Kidney (tissue), 13 donors: ENCODE measurements at regions not wholly inside any gene's neighbourhood (a gene's known extent, or its start where the extent isn't known, plus 50 kb on each side); places are given as distances from the start of the nearest gene placed in this dataset.
A peak's percentile ranks its signal among the peaks of the same experiment; 100 is the strongest.

ENCODE experiments used
- DNase-seq, 5 donors: peaks; one replicate each; pipeline ENCODE4 v3.0.0-alpha.2; 2013 to 2020
- FAIRE-seq: peaks from 2 replicates; lab custom pipeline; 2012; peaks lifted over from hg19 to GRCh38; lab: Jason Lieb, UNC
- H3K27ac ChIP-seq, 2 donors: one replicate each; pipeline ENCODE4 v1.7.0; 2013; ENCODE audit warnings: low read depth in 2 of 2, low read length in 2 of 2, inconsistent platforms in 1 of 2
- H3K27me3 ChIP-seq: one replicate; pipeline ENCODE4 v1.7.1; 2013; ENCODE audit warnings: low read length, inconsistent platforms; ENCODE audit not compliant: control insufficient read depth, insufficient read depth
- H3K36me3 ChIP-seq, 3 donors: one replicate each; pipeline versions ENCODE4 v1.7.0 to v1.7.1; 2013; ENCODE audit warnings: low read length in 3 of 3, control low read depth in 1 of 3, inconsistent platforms in 1 of 3; ENCODE audit not compliant: insufficient read depth in 3 of 3, control insufficient read depth in 2 of 3
- H3K4me1 ChIP-seq, 3 donors: one replicate each; pipeline versions ENCODE4 v1.7.0 to v1.7.1; 2013; ENCODE audit warnings: low read length in 3 of 3, inconsistent platforms in 1 of 3, low read depth in 1 of 3; ENCODE audit not compliant: control insufficient read depth in 2 of 3, insufficient read depth in 2 of 3
- H3K4me3 ChIP-seq, 3 donors: one replicate each; pipeline versions ENCODE4 v1.7.0 to v1.8.1; 2013; ENCODE audit warnings: low read length in 3 of 3, control low read depth in 1 of 3, inconsistent platforms in 1 of 3
- H3K9ac ChIP-seq, 3 donors: one replicate each; pipeline versions ENCODE4 v1.7.0 to v1.7.1; 2013; ENCODE audit warnings: low read length in 3 of 3, control low read depth in 1 of 3, inconsistent platforms in 1 of 3
- H3K9me3 ChIP-seq, 3 donors: one replicate each; pipeline versions ENCODE4 v1.7.0 to v1.7.1; 2013; ENCODE audit warnings: low read length in 3 of 3, control low read depth in 1 of 3, inconsistent platforms in 1 of 3; ENCODE audit not compliant: control insufficient read depth in 2 of 3, insufficient read depth in 1 of 3
- CTCF ChIP-seq: IDR thresholded peaks from 3 replicates; pipeline ENCODE4 v1.5.1; 2012; ENCODE audit warnings: mild to moderate bottlenecking, moderate library complexity, borderline replicate concordance; ENCODE audit not compliant: insufficient read depth; ENCODE audit errors: extremely low read depth
- intact Hi-C: fragments of 100-400 bp; cut with DNase I; formaldehyde crosslinking; loops from one replicate; pipeline ENCODE4 v1.11.1; 2022
- donor health status: control.
- donor health status: control.
- donor health status: control.
- donor health status: control.
- donor health status: control.
- donor health status: DM: yes; HTN: yes; CAD: no.
- donor health status: Normal renal cell carcinoma (clear cell type).

- Histone ChIP-seq H3K9ac (no peak overlapping the region), H3K27me3 (no peaks in the 10 kb centered on the region), H3K9me3 (no peaks in the 10 kb centered on the region), H3K4me1 (no peaks in the 10 kb centered on the region), H3K4me3 (no peak overlapping the region), H3K36me3 (no peaks in the 10 kb centered on the region), H3K27ac (no peak overlapping the region)
- intact Hi-C loops, result no loop called here
- FAIRE-seq, result no peak
- TF ChIP-seq CTCF, result no peak
- peak in 1 of 5 donors; percentile 22 for DNase-seq
Observed at GRCh38 chr5:17816505-17816904, 182.2 kb downstream of the TAF11L14 start.

- Histone ChIP-seq H3K9ac (no peak overlapping the region), H3K36me3 (no peaks in the 10 kb centered on the region), H3K9me3 (no peaks in the 10 kb centered on the region), H3K27me3 (no peaks in the 10 kb centered on the region), H3K4me3 (no peak overlapping the region), H3K4me1 (no peaks in the 10 kb centered on the region), H3K27ac (no peak overlapping the region)
- DNase-seq (no peak), FAIRE-seq (no peak)
- TF ChIP-seq CTCF, result no peak
- intact Hi-C loops, result no loop called here
Observed at GRCh38 chr5:17816944-17817343, 182.7 kb downstream of the TAF11L14 start.

GRCh38 chr5:17817990-17818389 lies 183.7 kb downstream of the TAF11L14 start:
- Histone ChIP-seq H3K27ac (no peak overlapping the region), H3K36me3 (no peaks in the 10 kb centered on the region), H3K9ac (no peak overlapping the region), H3K4me3 (no peak overlapping the region), H3K9me3 (no peaks in the 10 kb centered on the region), H3K27me3 (no peaks in the 10 kb centered on the region), H3K4me1 (no peaks in the 10 kb centered on the region)
- intact Hi-C loops, result no loop called here
- DNase-seq, result no peak
- no peak for FAIRE-seq
- no peak for TF ChIP-seq CTCF

GRCh38 chr5:17819783-17820182 lies 185.5 kb downstream of the TAF11L14 start:
- Histone ChIP-seq H3K4me3 (no peak overlapping the region), H3K36me3 (no peaks in the 10 kb centered on the region), H3K27ac (no peak overlapping the region), H3K4me1 (no peaks in the 10 kb centered on the region), H3K27me3 (no peaks in the 10 kb centered on the region), H3K9me3 (no peaks in the 10 kb centered on the region), H3K9ac (no peak overlapping the region)
- FAIRE-seq (no peak), DNase-seq (no peak)
- no peak for TF ChIP-seq CTCF
- intact Hi-C loops, result no loop called here
